Caco-2 (cell line): ENCODE measurements at regions not wholly inside any gene's neighbourhood (a gene's known extent, or its start where the extent isn't known, plus 50 kb on each side); places are given as distances from the start of the nearest gene placed in this dataset.

Experiments
- BruUV-seq: library from RNA; stranded (reverse); fragments of 400-500 nt; replicated peaks from 2 replicates; lab custom pipeline; 2021; lab: Mats Ljungman, UMichigan
- CTCF ChIA-PET: fragments of 300-600 bp; sonication (Branson Sonifier 250); formaldehyde crosslinking; loops from one replicate; lab custom pipeline; 2022; ENCODE audit warnings: antibody characterized with exemption; lab: Charles Lee
- POLR2A ChIA-PET: fragments of 300-600 bp; sonication (Branson Sonifier 250); formaldehyde crosslinking; loops from one replicate; lab custom pipeline; 2022; ENCODE audit warnings: antibody characterized with exemption; lab: Charles Lee
- DNase-seq, 2 experiments: peaks; one replicate each; pipeline versions ENCODE4 v3.0.0 to v3.0.0-alpha.2; 2020 to 2022
- H3K27me3 ChIP-seq: replicated peaks from 2 replicates; pipeline ENCODE4 v1.6.0; 2011; ENCODE audit warnings: low read length; ENCODE audit not compliant: control insufficient read depth, insufficient read depth
- H3K36me3 ChIP-seq: 2 replicates; pipeline ENCODE4 v1.5.1; 2011; ENCODE audit warnings: low read length; ENCODE audit not compliant: control insufficient read depth, insufficient read depth
- H3K4me1 ChIP-seq: fragments of 250-450 bp; sonication (Bioruptor Pico); 2 replicates; pipeline ENCODE4 v1.5.1; 2020; ENCODE audit warnings: mild to moderate bottlenecking
- H3K4me3 ChIP-seq: 2 replicates; pipeline ENCODE4 v1.5.1; 2011; ENCODE audit warnings: low read depth, mild to moderate bottlenecking, control low read depth, low read length
- H3K9me3 ChIP-seq: fragments of 250-450 bp; sonication (Bioruptor Pico); 2 replicates; pipeline ENCODE4 v1.5.1; 2020; ENCODE audit warnings: mild to moderate bottlenecking, moderate library complexity
- H3K27ac Mint-ChIP-seq: one replicate; pipeline ENCODE4 v1.8.0; 2022; ENCODE audit warnings: mixed read lengths; ENCODE audit not compliant: unreplicated experiment
- H3K27me3 Mint-ChIP-seq: one replicate; pipeline ENCODE4 v1.8.0; 2022; ENCODE audit warnings: mixed read lengths; ENCODE audit not compliant: insufficient read depth, unreplicated experiment
- H3K36me3 Mint-ChIP-seq: one replicate; pipeline ENCODE4 v1.8.0; 2022; ENCODE audit warnings: mild to moderate bottlenecking, mixed read lengths; ENCODE audit not compliant: insufficient read depth, unreplicated experiment
- H3K4me1 Mint-ChIP-seq: one replicate; pipeline ENCODE4 v1.8.0; 2022; ENCODE audit warnings: low read depth, mixed read lengths; ENCODE audit not compliant: unreplicated experiment
- H3K4me3 Mint-ChIP-seq: one replicate; pipeline ENCODE4 v1.8.0; 2022; ENCODE audit warnings: mild to moderate bottlenecking, moderate library complexity, mixed read lengths; ENCODE audit not compliant: unreplicated experiment
- H3K9me3 Mint-ChIP-seq: one replicate; pipeline ENCODE4 v1.8.0; 2022; ENCODE audit warnings: mixed read lengths; ENCODE audit not compliant: unreplicated experiment
- CTCF ChIP-seq, 2 experiments: fragments of 200-600 bp in 1 of 2; IDR thresholded peaks; 1 replicate in 1 of 2; 2 replicates in 1 of 2; pipeline versions ENCODE4 v1.5.1 to v1.8.0; 2011 to 2022; ENCODE audit warnings: antibody characterized with exemption in 1 of 2, control low read depth in 1 of 2, inconsistent platforms in 1 of 2, low read depth in 1 of 2, low read length in 1 of 2, mild to moderate bottlenecking in 1 of 2, moderate library complexity in 1 of 2; ENCODE audit not compliant: insufficient read depth in 1 of 2, severe bottlenecking in 1 of 2, unreplicated experiment in 1 of 2
- intact Hi-C: fragments of 100-400 bp; cut with micrococcal nuclease; formaldehyde crosslinking; loops from one replicate; pipeline ENCODE4 v1.10.0; 2022; ENCODE audit not compliant: unreplicated experiment

GRCh38 chr6:66029391-66029790 is 322.4 kb upstream of the EYS start:
- H3K36me3 Mint-ChIP-seq: no peaks in the 10 kb centered on the region
- no TSS peak for BruUV-seq
- intact Hi-C loops: no loop called here
- Histone ChIP-seq H3K4me3 (no peak overlapping the region), H3K4me1 (no peaks in the 10 kb centered on the region), H3K27me3 (no peaks in the 10 kb centered on the region), H3K9me3 (no peaks in the 10 kb centered on the region), H3K36me3 (no peaks in the 10 kb centered on the region)
- no peaks in the 10 kb centered on the region for H3K9me3 Mint-ChIP-seq
- no peak overlapping the region for H3K4me3 Mint-ChIP-seq
- H3K4me1 Mint-ChIP-seq: no peaks in the 10 kb centered on the region
- H3K27ac Mint-ChIP-seq: no peak overlapping the region
- ChIA-PET POLR2A (no interaction called here), CTCF (no interaction called here)
- TF ChIP-seq CTCF (IDR thresholded peaks at IDR 0.05; ENCODE audit: insufficient read depth in 1 of 2, low read depth in 1 of 2, low read length in 1 of 2, severe bottlenecking in 1 of 2, unreplicated experiment in 1 of 2): no peak
- DNase-seq: no peak
- H3K27me3 Mint-ChIP-seq: no peaks in the 10 kb centered on the region

- Mint-ChIP-seq H3K27me3 (no peaks in the 10 kb centered on the region), H3K36me3 (no peaks in the 10 kb centered on the region), H3K4me3 (no peak overlapping the region), H3K27ac (no peak overlapping the region), H3K9me3 (no peaks in the 10 kb centered on the region), H3K4me1 (no peaks in the 10 kb centered on the region)
- POLR2A ChIA-PET: no interaction called here
- Histone ChIP-seq H3K4me1 (0 out of 2 replicates have a peak, but pooled peaks cover 3% of the 10 kb centered on the region), H3K9me3 (no peaks in the 10 kb centered on the region), H3K4me3 (no peak overlapping the region), H3K27me3 (no peaks in the 10 kb centered on the region), H3K36me3 (no peaks in the 10 kb centered on the region)
- intact Hi-C loops: no loop called here
- TF ChIP-seq CTCF (IDR thresholded peaks at IDR 0.05; ENCODE audit: insufficient read depth in 1 of 2, low read depth in 1 of 2, low read length in 1 of 2, severe bottlenecking in 1 of 2, unreplicated experiment in 1 of 2): no peak
- CTCF ChIA-PET: no interaction called here
- BruUV-seq: no TSS peak
- no peak for DNase-seq
These were observed 292.3 kb upstream of the EYS start for GRCh38 chr6:65999288-65999791.

GRCh38 chr6:65998544-65998943 is 291.5 kb upstream of the EYS start:
- intact Hi-C loops: no loop called here
- no peaks in the 10 kb centered on the region for H3K36me3 ChIP-seq
- no peak overlapping the region for H3K4me3 ChIP-seq
- Mint-ChIP-seq H3K27ac (no peak overlapping the region), H3K36me3 (no peaks in the 10 kb centered on the region), H3K27me3 (no peaks in the 10 kb centered on the region), H3K9me3 (no peaks in the 10 kb centered on the region), H3K4me1 (no peaks in the 10 kb centered on the region), H3K4me3 (no peak overlapping the region)
- no peak for DNase-seq
- no peaks in the 10 kb centered on the region for H3K27me3 ChIP-seq
- no peaks in the 10 kb centered on the region for H3K9me3 ChIP-seq
- 0 out of 2 replicates have a peak, but pooled peaks cover 3% of the 10 kb centered on the region for H3K4me1 ChIP-seq
- BruUV-seq: no TSS peak
- TF ChIP-seq CTCF (IDR thresholded peaks at IDR 0.05; ENCODE audit: insufficient read depth in 1 of 2, low read depth in 1 of 2, low read length in 1 of 2, severe bottlenecking in 1 of 2, unreplicated experiment in 1 of 2): no peak
- ChIA-PET POLR2A (no interaction called here), CTCF (no interaction called here)
